Stomach (tissue), 8 donors: ENCODE measurements at regions not wholly inside any gene's neighbourhood (a gene's known extent, or its start where the extent isn't known, plus 50 kb on each side); places are given as distances from the start of the nearest gene placed in this dataset.

Experiments
- DNase-seq, 2 donors: peaks; one replicate each; pipeline versions ENCODE4 v3.0.0 to v3.0.0-alpha.2; 2013 to 2019
- H3K27ac ChIP-seq, 5 donors: fragments of 200-600 bp in 4 of 5; sonication (generic) in 4 of 5; one replicate each; pipeline ENCODE4 v1.5.1; 2013 to 2019; ENCODE audit warnings: mild to moderate bottlenecking in 1 of 5, moderate library complexity in 1 of 5
- H3K27me3 ChIP-seq, 3 donors: fragments of 200-600 bp; sonication (generic); one replicate each; pipeline ENCODE4 v1.5.1; 2017 to 2019; ENCODE audit warnings: mixed run types in 1 of 3
- H3K36me3 ChIP-seq, 4 donors: fragments of 200-600 bp; sonication (generic); 1 replicate in 3 of 4; 2 replicates in 1 of 4; pipeline ENCODE4 v1.5.1; 2016 to 2019
- H3K4me1 ChIP-seq, 4 donors: fragments of 200-600 bp; sonication (generic); one replicate each; pipeline ENCODE4 v1.5.1; 2016 to 2019
- H3K4me3 ChIP-seq, 4 donors: fragments of 200-600 bp; sonication (generic) in 3 of 4; one replicate each; pipeline ENCODE4 v1.5.1; 2016 to 2019; ENCODE audit warnings: mild to moderate bottlenecking in 1 of 4
- H3K9me3 ChIP-seq, 4 donors: fragments of 200-600 bp; sonication (generic); one replicate each; pipeline ENCODE4 v1.5.1; 2016 to 2019
- EP300 ChIP-seq: sonication (generic); formaldehyde crosslinking; IDR thresholded peaks from one replicate; pipeline ENCODE4 v1.6.1; 2017; ENCODE audit warnings: antibody characterized with exemption
- POLR2A ChIP-seq, 4 donors: fragments of 450-650 bp; IDR thresholded peaks; one replicate each; pipeline ENCODE4 v1.6.1; 2016; ENCODE audit warnings: antibody characterized with exemption in 4 of 4, control low read depth in 2 of 4, mild to moderate bottlenecking in 1 of 4, moderate library complexity in 1 of 4
- POLR2AphosphoS5 ChIP-seq, 3 donors: sonication (generic); formaldehyde crosslinking; IDR thresholded peaks; one replicate each; pipeline ENCODE4 v1.6.1; 2016; ENCODE audit warnings: antibody characterized with exemption in 3 of 3
- WGBS, 5 donors: extraction: QIAGEN DNeasy Blood & Tissue Kit in 3 of 5; methylation state at CpG; one replicate each; pipeline versions ENCODE4 v1.1.5 to v1.1.7; 2013 to 2018; 5-methylcytosine and 5-hydroxymethylcytosine counted together
- intact Hi-C: fragments of 100-400 bp; cut with DNase I; formaldehyde crosslinking; loops from one replicate; pipeline ENCODE4 v1.15.1; 2023; ENCODE audit warnings: low total_unique reads
- TF ChIP-seq, protein P1 (sequence below), 7 experiments: fragments of 450-650 bp in 4 of 7; fragments of 200-600 bp in 3 of 7; sonication (generic) in 3 of 7; IDR thresholded peaks; one replicate each; pipeline ENCODE4 v1.5.1; 2016 to 2019; ENCODE audit warnings: antibody characterized with exemption in 7 of 7, control low read depth in 2 of 7, mild to moderate bottlenecking in 1 of 7
- donor health status: healthy with polysubstance abuse.
- donor health status: Bipolar disorder and iron deficiency.
- donor health status: healthy.

DNA sequence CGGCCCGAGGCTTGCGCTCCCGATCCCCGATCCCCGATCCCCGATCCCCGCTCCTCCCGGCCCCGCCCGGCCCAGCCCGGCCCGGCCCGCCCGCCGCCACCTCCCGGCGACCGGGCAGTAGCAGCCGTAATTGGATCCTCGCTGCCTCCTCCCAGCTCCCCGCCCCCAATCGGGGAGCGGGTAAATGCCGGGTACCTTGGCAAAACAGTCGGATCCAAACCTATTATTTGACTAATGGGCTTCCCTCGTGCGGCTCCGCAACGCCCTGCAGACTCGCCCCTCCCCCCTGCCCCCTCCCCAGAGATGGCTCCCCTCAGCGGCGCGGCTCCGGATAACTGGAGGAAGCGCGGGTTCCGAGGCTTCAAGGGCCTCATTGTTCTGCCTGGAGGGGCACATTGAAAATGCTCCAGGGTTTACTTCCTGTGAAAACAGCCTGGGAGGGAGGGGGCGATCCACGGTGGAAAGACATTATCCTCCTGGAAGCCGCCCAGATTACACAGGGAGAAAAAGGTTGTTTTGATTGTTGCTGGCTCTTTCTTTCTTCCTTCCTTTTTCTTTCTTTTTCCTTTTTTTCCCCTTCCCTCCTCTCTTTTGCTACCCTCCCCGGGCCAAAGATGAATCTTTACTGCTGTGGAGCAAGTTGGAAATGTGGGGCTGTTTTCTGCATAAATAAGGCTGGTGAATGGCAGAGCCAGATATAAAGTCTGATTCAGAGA, 94.7 kb upstream of the ZMIZ1 start:
- Histone ChIP-seq H3K9me3 (no peaks in the 10 kb centered on the region), H3K4me1 (peaks cover 30 to 51% (median 40%) of the 10 kb centered on the region in 4 donors), H3K4me3 (peak overlapping the region; percentile 42 to 58 (median 56)), H3K27ac (peak overlapping the region; percentile 69 to 99 (median 93)), H3K36me3 (no peaks in the 10 kb centered on the region), H3K27me3 (no peaks in the 10 kb centered on the region)
- TF ChIP-seq, protein P1, sequence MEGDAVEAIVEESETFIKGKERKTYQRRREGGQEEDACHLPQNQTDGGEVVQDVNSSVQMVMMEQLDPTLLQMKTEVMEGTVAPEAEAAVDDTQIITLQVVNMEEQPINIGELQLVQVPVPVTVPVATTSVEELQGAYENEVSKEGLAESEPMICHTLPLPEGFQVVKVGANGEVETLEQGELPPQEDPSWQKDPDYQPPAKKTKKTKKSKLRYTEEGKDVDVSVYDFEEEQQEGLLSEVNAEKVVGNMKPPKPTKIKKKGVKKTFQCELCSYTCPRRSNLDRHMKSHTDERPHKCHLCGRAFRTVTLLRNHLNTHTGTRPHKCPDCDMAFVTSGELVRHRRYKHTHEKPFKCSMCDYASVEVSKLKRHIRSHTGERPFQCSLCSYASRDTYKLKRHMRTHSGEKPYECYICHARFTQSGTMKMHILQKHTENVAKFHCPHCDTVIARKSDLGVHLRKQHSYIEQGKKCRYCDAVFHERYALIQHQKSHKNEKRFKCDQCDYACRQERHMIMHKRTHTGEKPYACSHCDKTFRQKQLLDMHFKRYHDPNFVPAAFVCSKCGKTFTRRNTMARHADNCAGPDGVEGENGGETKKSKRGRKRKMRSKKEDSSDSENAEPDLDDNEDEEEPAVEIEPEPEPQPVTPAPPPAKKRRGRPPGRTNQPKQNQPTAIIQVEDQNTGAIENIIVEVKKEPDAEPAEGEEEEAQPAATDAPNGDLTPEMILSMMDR (IDR thresholded peaks at IDR 0.05), result peak in 1 of 7 experiments; percentile 20
- TF ChIP-seq EP300, result no peak
- no peak for TF ChIP-seq POLR2A (IDR thresholded peaks at IDR 0.05)
- TF ChIP-seq POLR2AphosphoS5 (IDR thresholded peaks at IDR 0.05), result peak in 1 of 3 donors; percentile 1
- intact Hi-C loops, result no loop called here
- WGBS, 5 donors, result 0 to 3% (median 1%) methylated on average over 14 to 42 of the region's 42 CpGs
- peak in 1 of 2 donors; percentile 90 for DNase-seq

DNA sequence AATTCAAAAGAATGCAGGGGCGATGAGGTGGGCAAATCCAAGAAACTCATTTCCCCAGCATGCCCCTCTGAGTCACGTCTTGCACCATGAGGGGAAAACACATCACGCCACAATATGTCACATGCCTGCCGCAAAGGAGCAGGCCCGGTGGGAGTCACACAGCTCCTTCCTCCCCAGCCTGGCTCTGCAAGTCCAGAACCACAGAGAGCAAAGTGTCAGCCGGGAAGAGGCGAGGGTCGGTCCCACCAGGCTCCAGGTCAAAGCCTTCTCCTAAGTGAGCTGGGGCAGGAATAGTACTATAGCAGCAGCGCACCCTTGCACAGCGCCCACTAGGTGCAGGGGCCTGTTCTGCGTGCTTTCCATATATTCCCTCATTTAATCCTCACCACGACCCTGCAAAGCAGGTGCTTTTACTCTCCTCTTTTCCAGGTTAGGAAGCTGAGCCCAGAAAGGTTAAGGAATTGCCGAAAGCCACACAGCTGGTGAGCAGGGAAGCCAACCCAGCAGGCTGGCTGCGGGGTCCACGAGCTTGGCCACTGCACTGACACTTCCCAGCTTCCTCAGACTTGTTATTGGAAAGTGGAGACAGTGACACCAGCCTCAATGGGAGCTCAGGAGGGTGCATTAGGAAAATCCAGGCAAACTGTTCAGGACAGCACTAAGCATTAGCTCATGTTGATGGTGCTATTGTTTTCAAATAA, 94.0 kb upstream of the ZMIZ1 start:
- no peaks in the 10 kb centered on the region for H3K36me3 ChIP-seq
- intact Hi-C loops, result no loop called here
- H3K4me3 ChIP-seq, result peak overlapping the region; percentile 42 to 58 (median 56)
- H3K27ac ChIP-seq, result peak overlapping the region; percentile 69 to 99 (median 93)
- H3K27me3 ChIP-seq, result no peaks in the 10 kb centered on the region
- DNase-seq, result peak; percentile 52 to 79
- TF ChIP-seq EP300, result no peak
- TF ChIP-seq POLR2AphosphoS5 (IDR thresholded peaks at IDR 0.05), result peak; percentile 31 to 88 (median 63)
- TF ChIP-seq, protein P1 (IDR thresholded peaks at IDR 0.05), result peak in 5 of 7 experiments; percentile 26 to 55 (median 47)
- WGBS, 5 donors, result 23 to 34% (median 29%) methylated on average over 14 to 15 of the region's 15 CpGs
- peaks cover 30 to 55% (median 40%) of the 10 kb centered on the region in 4 donors for H3K4me1 ChIP-seq
- H3K9me3 ChIP-seq, result no peaks in the 10 kb centered on the region

DNA sequence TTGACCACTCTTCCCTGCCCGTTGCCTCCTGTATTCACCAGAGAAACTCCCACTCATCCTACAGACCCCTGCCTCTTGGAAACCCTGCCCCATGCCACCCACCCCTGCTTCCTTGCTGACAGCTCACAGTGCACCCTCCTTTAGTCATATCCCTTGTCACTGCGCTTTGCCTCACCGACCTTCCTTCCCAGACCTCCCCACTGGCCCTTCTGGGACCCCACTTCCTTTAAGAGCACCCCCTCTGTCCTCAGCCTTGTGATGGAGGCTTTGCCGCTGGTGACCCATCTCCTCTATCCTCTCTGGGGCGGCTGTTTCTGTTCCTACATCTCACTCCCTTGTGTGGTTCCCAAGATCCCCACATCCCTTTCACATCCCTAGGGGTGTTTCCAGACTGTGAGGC, 92.8 kb upstream of the ZMIZ1 start:
- Histone ChIP-seq H3K4me1 (peaks cover 30 to 55% (median 40%) of the 10 kb centered on the region in 4 donors), H3K9me3 (no peaks in the 10 kb centered on the region), H3K36me3 (no peaks in the 10 kb centered on the region), H3K4me3 (no peak overlapping the region), H3K27me3 (no peaks in the 10 kb centered on the region), H3K27ac (peak overlapping the region in 2 of 5 donors; percentile 96 to 99)
- DNase-seq, result no peak
- intact Hi-C loops, result no loop called here
- WGBS, 5 donors, result 91 to 99% (median 96%) methylated on average over 5 of the region's 5 CpGs
- TF ChIP-seq EP300, result no peak
- TF ChIP-seq POLR2AphosphoS5 (IDR thresholded peaks at IDR 0.05), result no peak
- no peak for TF ChIP-seq POLR2A (IDR thresholded peaks at IDR 0.05)
- TF ChIP-seq, protein P1 (IDR thresholded peaks at IDR 0.05), result no peak

DNA sequence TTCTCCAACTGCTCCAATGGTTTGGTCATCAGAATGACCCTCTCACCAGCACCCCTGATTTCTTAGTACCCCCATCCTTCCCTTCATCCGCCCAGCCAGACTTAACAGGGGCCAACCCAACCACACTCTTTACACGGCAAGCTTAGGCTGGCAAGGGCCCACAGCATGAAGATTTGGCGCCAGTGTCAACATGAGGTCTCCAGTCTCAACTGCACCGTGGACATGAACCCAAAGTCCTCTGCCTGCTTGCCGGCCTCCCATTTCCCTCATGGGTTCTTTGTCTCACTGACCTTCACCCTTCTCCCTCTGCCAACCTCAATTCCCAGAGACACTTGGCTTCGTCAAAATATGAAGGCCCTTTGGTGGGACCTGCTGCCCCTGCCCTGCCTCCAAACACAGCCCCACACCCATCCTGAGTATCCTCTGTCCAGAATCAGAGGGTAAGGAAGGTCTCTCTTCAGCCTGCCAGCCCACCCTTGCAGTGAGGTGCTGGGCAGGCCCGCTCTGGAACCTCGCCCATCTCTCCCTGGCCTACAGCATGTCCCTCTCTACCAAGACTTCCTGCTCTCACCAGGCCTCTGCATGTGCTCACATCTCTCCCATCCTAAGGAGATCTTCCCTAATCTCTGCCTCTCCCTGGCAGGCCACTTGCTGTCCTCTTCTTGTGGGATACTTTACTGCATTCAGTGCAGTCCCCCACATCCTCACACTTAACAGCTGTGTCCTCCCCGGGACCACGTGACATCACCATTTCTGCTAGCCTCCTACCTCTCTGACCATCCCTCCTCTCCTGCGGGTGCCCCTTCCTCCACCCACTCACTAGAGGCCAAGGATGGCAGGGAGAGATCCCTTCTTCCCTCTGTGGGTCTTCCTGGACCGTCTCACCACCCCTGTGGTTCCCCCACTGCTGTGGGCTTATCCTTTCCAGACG, 91.7 kb upstream of the ZMIZ1 start:
- peak in 1 of 2 donors; percentile 15 for DNase-seq
- H3K27me3 ChIP-seq, result no peaks in the 10 kb centered on the region
- 88 to 93% (median 89%) methylated on average over 13 of the region's 13 CpGs for WGBS, 5 donors
- TF ChIP-seq, protein P1 (IDR thresholded peaks at IDR 0.05), result no peak
- no peak for TF ChIP-seq EP300
- no peak for TF ChIP-seq POLR2A (IDR thresholded peaks at IDR 0.05)
- TF ChIP-seq POLR2AphosphoS5 (IDR thresholded peaks at IDR 0.05), result no peak
- H3K9me3 ChIP-seq, result no peaks in the 10 kb centered on the region
- intact Hi-C loops, result no loop called here
- no peak overlapping the region for H3K4me3 ChIP-seq
- peak overlapping the region in 3 of 5 donors; percentile 30 to 70 (median 68) for H3K27ac ChIP-seq
- H3K36me3 ChIP-seq, result no peaks in the 10 kb centered on the region
- H3K4me1 ChIP-seq, result peaks cover 28 to 59% (median 38%) of the 10 kb centered on the region in 4 donors
